ENCODE measurements at regions not wholly inside any gene's neighbourhood (a gene's known extent, or its start where the extent isn't known, plus 50 kb on each side); places are given as distances from the start of the nearest gene placed in this dataset.

DNA sequence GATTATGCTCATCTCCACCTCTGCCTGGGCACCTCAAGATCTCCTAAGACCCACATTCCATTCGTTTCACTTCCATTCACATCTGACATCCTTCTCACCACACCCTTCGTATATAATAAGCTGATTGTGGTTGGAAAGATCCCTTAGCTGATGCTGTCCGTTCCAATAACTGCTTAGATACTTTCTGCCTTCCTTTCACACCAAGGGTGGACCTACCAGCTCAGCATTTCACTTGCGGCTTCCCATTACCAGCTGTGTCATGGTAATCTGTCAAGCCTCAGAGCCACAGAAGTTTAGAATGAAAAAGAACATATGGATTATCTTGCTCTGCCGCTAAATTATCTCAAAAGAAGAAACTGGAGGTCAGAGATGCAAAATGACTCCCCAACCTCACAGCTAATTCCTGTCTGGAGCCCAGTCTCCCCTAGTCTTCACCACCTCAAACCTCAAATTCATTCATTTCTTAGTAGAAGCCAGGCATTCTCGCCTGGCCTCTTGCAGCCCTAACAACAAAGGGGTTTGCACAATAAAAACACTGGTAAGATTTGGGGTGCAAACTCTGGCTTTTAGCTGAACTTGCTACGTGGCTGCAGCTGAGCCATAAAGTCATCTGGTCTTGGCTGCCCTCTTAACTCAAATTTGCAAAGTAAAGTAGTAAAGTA lies 182.8 kb upstream of the HS3ST3A1 start:
- Histone ChIP-seq H3K27me3 (replicated peaks in 1 of 4; ENCODE audit: control extremely low read depth in 1 of 4, control insufficient read depth in 3 of 4, insufficient read depth in 4 of 4, low read length in 3 of 4) (no peaks in the 10 kb centered on the region), H4K20me1 (ENCODE audit: control insufficient read depth, insufficient read depth, low read length, poor library complexity, severe bottlenecking) (no peaks in the 10 kb centered on the region), H3K4me1 (ENCODE audit: control insufficient read depth in 2 of 2, insufficient read depth in 2 of 2, low read length in 2 of 2) (peaks cover 11 to 13% of the 10 kb centered on the region in 2 donors), H3K36me3 (replicated peaks in 1 of 2; ENCODE audit: control extremely low read depth in 1 of 2, control insufficient read depth in 1 of 2, extremely low read depth in 1 of 2, insufficient read depth in 2 of 2, low read length in 1 of 2) (no peaks in the 10 kb centered on the region), H3K4me2 (replicated peaks; ENCODE audit: low read depth, low read length, poor library complexity, severe bottlenecking) (no peak overlapping the region), H3K27ac (ENCODE audit: low read length in 2 of 2) (no peak overlapping the region), H3K9ac (ENCODE audit: low read length) (no peak overlapping the region), H3K9me3 (ENCODE audit: control extremely low read depth in 1 of 3, control insufficient read depth in 2 of 3, insufficient read depth in 1 of 3, low read length in 2 of 3) (peaks cover 0 to under 1% (median 0%) of the 10 kb centered on the region in 3 donors), H2AFZ (ENCODE audit: insufficient read depth, low read depth, low read length, poor library complexity, severe bottlenecking) (no peak overlapping the region), H3K79me2 (ENCODE audit: control insufficient read depth, insufficient read depth, low read length) (no peaks in the 10 kb centered on the region), H3K4me3 (ENCODE audit: control extremely low read depth in 1 of 5, extremely low read depth in 1 of 5, insufficient read depth in 1 of 5, low read depth in 2 of 5, low read length in 4 of 5) (no peak overlapping the region)
- POLR2A ChIA-PET = interaction anchor here (0.7 kb wide), 1 partner anchor 146 kb away, joined by 9 read pairs; no protein-coding TSS in a partner anchor
- Mint-ChIP-seq H3K9me3 (ENCODE audit: insufficient read depth) (peaks cover 2% of the 10 kb centered on the region), H3K4me1 (peaks cover 20% of the 10 kb centered on the region), H3K27ac (no peak overlapping the region), H3K4me3 (no peak overlapping the region), H3K27me3 (no peaks in the 10 kb centered on the region)
- DNase-seq = no peak
- 96% methylated on average over 5 of the region's 7 CpGs for WGBS (ENCODE audit: insufficient coverage)
- intact Hi-C loops (cut with micrococcal nuclease) = no loop called here
- CTCF ChIA-PET = interaction anchor here (0.6 kb wide), 1 partner anchor 36 kb away, joined by 3 read pairs; no protein-coding TSS in a partner anchor
- TF ChIP-seq CTCF (IDR thresholded peaks at IDR 0.05) (no peak), EZH2 (IDR thresholded peaks at IDR 0.05; ENCODE audit: borderline replicate concordance, insufficient read depth, low read depth, low read length, poor library complexity, severe bottlenecking) (no peak)
- ATAC-seq (ENCODE audit: low read depth) = no peak

DNA sequence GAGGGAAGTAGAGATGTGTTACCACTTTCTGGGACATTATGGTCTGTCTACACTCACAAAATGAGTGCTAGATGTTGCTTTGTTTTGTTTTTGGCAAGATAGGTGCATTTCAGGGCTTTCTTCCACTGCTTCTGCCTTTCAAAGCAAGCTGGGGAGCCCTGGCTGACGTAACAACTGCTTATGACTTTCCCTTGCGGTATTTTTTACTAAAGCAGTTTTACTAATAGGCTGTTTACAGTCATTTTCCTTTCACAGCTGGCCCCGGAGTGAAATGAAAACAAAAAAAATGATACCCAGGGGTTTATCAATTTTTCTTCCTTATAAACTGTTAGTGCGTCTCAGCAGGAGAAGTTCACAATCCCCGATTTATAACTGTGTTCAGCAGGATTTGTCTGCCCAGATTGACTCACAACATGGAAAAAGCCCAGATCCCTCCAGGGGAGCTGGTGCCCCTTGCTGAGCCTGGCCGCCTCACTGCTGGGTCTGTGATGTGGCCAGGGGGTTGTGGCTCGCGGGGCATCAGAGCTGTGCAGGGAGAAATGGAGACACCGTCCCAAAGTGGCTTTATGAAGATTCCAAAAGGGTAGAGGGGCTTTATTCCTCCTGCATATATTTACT lies 184.4 kb upstream of the HS3ST3A1 start:
- CTCF ChIA-PET = no interaction called here
- POLR2A ChIA-PET = no interaction called here
- H3K4me1 Mint-ChIP-seq = peaks cover 20% of the 10 kb centered on the region

More for the DNA sequence above, 184.4 kb upstream of the HS3ST3A1 start:
- H3K4me1 ChIP-seq (ENCODE audit: control insufficient read depth in 2 of 2, insufficient read depth in 2 of 2, low read length in 2 of 2) = peaks cover 11 to 13% of the 10 kb centered on the region in 2 donors
- TF ChIP-seq EZH2 (IDR thresholded peaks at IDR 0.05; ENCODE audit: borderline replicate concordance, insufficient read depth, low read depth, low read length, poor library complexity, severe bottlenecking) = no peak
- TF ChIP-seq CTCF (IDR thresholded peaks at IDR 0.05) = no peak
- Mint-ChIP-seq H3K9me3 (ENCODE audit: insufficient read depth) (peaks cover 4% of the 10 kb centered on the region), H3K27me3 (no peaks in the 10 kb centered on the region), H3K4me3 (no peak overlapping the region), H3K27ac (no peak overlapping the region)
- H2AFZ ChIP-seq (ENCODE audit: insufficient read depth, low read depth, low read length, poor library complexity, severe bottlenecking) = no peak overlapping the region
- no peak overlapping the region for H3K4me2 ChIP-seq (replicated peaks; ENCODE audit: low read depth, low read length, poor library complexity, severe bottlenecking)
- intact Hi-C loops (cut with micrococcal nuclease) = no loop called here
- no peaks in the 10 kb centered on the region for H4K20me1 ChIP-seq (ENCODE audit: control insufficient read depth, insufficient read depth, low read length, poor library complexity, severe bottlenecking)
- WGBS (ENCODE audit: insufficient coverage) = 97% methylated on average over 6 of the region's 9 CpGs
- ATAC-seq (ENCODE audit: low read depth) (no peak), DNase-seq (no peak)
- H3K9ac ChIP-seq (ENCODE audit: low read length) = no peak overlapping the region
- no peaks in the 10 kb centered on the region for H3K79me2 ChIP-seq (ENCODE audit: control insufficient read depth, insufficient read depth, low read length)
- peaks cover 0 to 4% (median 1%) of the 10 kb centered on the region in 3 donors for H3K9me3 ChIP-seq (ENCODE audit: control extremely low read depth in 1 of 3, control insufficient read depth in 2 of 3, insufficient read depth in 1 of 3, low read length in 2 of 3)
- H3K36me3 ChIP-seq (replicated peaks in 1 of 2; ENCODE audit: control extremely low read depth in 1 of 2, control insufficient read depth in 1 of 2, extremely low read depth in 1 of 2, insufficient read depth in 2 of 2, low read length in 1 of 2) = no peaks in the 10 kb centered on the region
- no peaks in the 10 kb centered on the region for H3K27me3 ChIP-seq (replicated peaks in 1 of 4; ENCODE audit: control extremely low read depth in 1 of 4, control insufficient read depth in 3 of 4, insufficient read depth in 4 of 4, low read length in 3 of 4)
- no peak overlapping the region for H3K27ac ChIP-seq (ENCODE audit: low read length in 2 of 2)
- H3K4me3 ChIP-seq (ENCODE audit: control extremely low read depth in 1 of 5, extremely low read depth in 1 of 5, insufficient read depth in 1 of 5, low read depth in 2 of 5, low read length in 4 of 5) = no peak overlapping the region

Measured in B cell (primary cell).